GM19351 (cell line): ENCODE measurements at regions not wholly inside any gene's neighbourhood (a gene's known extent, or its start where the extent isn't known, plus 50 kb on each side); places are given as distances from the start of the nearest gene placed in this dataset.
A peak's percentile ranks its signal among the peaks of the same experiment; 100 is the strongest.
"Not testable (repeated sequence)": the region's sequence is repeated elsewhere in the genome, so short reads cannot be mapped to it uniquely, and the experiment has no call there.

Experiments
- ATAC-seq: cut with Tn5 transposase; IDR thresholded peaks from one replicate; pipeline ENCODE4 v1.9.1; 2021; ENCODE audit warnings: mild to moderate bottlenecking, moderate library complexity; ENCODE audit not compliant: unreplicated experiment

DNA sequence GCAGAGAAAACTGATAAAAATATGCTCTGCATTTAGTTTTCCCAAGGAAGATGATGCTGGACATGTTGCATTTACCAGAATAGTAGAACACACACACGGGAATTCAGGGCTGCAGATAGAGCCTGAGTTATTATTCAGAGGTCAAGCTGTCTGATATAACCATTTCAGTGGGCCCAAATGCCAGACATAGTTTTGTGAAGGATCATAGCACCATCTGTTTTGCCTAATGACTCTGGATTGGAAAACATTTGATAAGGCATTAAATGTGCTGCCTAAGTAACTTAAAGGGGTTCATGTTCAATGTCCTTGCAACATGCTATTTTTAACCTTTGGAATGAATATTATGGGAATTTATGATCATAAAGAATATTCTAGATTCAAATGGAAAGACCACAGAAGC lies 666.2 kb downstream of the PRIM2 start:
- not testable (repeated sequence) for ATAC-seq

DNA sequence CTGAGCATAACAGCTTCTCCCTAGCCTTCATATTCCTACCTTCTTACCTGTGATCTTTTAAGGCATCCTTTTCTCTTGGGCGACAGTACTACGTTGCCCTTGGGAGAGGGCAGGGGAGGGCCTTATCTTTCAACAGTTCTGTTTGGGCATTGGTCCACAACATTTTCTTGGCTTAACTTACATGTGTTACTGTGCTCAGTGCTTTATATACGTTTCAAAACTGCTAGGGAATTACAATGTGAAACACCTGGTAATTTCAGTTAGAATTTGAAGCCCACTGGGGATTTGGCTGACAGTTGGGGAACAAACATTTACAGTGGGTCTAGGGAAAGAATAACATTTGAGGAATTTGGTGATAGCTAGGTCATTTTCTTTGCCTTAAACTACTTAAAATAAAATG lies 667.1 kb downstream of the PRIM2 start:
- not testable (repeated sequence) for ATAC-seq

DNA sequence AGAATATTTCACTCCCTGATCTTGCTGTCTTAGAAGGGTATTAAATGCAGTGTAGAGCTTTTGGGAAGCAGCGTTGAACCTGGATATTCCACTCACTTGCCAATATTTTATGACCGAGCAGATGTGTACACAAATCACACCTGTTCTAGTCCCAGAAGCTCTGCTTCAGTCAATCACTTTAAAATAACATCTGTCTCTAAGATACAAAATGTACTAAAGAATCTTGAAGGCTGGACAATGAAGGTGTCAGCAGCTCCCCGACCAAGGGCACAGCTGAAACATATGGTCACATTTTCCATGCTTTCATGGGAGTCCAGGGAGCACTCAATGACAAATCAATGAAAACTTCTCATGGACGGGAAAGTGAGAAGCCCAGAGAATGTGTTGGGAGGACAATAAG lies 668.3 kb downstream of the PRIM2 start:
- ATAC-seq = not testable (repeated sequence)

DNA sequence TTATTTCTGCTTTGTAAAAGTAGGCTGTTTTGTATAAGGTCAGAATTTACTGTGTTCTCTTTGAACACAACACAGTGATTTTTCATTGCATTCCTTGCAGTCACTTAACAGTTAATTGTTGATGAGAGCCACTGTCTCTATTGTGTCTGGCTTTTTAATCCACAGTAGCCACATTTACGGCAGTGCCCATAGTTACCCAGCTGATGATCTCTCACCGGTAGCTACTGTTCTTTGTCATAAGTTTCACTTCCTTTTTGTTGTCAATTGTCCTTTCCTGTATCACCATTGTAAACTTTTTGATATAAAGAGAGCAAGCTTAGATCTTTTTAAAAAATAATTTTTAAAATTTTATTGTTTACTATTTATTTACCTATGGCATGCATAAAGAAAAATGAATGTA lies 669.2 kb downstream of the PRIM2 start:
- ATAC-seq = peak; percentile 100

DNA sequence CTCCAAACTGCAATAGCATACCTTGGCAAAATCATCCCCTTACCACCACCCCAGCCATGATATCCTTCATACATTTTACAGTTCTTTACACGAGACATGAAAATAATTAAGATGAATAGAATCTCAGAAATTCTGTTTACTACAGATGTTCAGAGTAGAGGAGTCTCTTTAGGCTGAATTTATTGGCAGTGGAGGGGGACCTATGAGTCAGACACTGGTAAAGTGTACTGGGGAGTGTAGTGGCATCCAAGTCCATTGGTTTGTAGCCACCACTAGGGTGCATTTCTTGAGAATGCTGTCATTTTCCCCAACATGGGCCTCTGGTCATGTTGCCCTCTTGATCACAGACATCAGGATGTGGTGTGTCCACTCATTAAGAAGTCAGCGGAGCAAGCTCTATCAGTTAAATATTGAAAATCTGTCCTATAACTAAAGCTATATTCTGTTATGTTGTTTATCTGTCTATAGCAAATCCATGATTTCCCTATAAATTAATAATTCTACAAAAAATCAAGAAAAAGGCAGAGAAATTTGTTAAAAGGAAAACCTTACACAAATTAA lies 672.2 kb downstream of the PRIM2 start:
- ATAC-seq = not testable (repeated sequence)

DNA sequence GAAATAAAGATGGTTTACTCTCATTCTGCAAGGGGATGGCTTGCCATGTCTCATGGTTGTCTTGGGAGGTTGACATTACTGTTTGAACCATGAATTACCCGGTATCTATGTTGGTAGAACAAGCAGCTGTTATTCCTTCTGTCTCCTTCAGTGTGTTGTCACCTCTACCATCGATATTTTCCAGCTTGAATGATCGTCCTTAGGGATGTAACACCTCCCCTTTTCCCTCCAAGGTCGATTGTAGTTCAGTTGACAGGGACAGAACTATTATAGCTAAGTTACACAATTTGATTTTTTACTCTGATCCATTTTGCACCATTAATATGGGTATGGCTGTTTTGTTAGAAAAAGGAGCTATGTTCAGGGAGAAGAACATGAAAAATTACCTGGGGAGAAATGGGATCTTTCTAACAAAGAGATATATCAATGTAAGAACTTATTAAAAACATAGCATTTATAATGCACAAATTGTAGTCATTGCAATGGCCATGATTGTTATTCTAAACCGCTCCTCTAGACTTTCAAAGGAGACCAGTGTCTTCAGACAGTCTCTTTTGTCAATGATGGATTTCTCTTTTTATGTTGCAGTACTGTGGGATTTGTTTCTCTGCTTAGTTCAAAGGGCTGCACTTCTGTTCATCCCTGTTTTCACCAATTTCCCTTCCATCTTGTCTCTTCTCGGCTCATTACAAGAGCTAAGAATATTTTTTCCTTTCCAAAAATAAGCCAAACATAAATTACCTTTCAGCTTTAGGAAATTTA lies 681.6 kb downstream of the PRIM2 start:
- not testable (repeated sequence) for ATAC-seq

DNA sequence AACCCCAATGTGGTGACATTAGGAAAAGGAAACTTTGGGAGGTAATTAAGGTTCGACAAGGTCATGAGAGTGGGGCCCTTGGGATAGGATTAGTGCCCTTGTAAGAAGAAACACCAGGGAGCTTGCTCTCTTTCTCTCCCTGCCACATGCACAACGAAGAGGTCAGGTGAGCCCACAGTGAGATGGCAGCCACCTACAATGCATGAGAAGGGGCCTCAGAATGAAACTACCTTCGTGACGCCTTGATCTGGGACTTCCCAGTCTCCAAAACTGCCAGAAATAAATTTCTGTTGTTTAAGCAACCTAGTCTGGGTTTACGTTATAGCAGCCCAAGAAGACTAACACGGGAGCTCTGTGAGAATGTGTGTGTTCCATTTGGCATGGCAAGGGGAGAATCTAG lies 682.8 kb downstream of the PRIM2 start:
- not testable (repeated sequence) for ATAC-seq

DNA sequence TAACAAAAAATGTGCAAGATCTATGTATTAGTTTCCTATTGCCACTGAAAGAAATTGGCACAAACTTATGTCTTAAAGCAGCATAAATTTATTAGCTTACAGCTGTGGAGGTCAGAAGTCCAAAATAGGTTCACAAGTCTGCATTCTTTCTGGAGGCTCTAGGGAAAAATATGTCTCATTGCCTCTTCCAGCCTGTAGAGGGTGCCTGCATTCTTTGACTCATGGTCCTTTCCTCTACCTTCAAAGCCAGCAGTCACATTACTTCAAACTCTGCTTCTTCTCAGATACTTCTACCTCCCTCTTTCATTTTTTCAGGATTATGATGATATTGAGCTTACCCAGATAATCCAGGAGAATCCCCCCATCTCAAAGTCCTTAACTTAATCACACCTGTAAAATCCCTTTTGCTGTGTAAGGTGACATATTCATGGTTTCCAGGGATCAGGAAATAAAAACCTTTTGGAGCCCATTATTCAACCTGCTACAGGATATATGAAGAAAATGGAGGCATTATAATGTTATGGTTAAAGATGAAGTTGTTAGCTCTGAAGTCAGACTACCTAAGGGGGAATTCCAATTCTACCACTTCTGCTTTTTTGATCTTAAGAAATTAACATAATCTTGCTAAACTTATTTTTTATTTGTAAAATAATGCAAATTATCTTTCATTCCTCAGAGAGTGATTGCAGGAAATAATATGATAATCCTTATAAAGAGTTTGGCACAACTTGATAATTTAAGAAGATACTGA lies 686.2 kb downstream of the PRIM2 start:
- not testable (repeated sequence) for ATAC-seq

DNA sequence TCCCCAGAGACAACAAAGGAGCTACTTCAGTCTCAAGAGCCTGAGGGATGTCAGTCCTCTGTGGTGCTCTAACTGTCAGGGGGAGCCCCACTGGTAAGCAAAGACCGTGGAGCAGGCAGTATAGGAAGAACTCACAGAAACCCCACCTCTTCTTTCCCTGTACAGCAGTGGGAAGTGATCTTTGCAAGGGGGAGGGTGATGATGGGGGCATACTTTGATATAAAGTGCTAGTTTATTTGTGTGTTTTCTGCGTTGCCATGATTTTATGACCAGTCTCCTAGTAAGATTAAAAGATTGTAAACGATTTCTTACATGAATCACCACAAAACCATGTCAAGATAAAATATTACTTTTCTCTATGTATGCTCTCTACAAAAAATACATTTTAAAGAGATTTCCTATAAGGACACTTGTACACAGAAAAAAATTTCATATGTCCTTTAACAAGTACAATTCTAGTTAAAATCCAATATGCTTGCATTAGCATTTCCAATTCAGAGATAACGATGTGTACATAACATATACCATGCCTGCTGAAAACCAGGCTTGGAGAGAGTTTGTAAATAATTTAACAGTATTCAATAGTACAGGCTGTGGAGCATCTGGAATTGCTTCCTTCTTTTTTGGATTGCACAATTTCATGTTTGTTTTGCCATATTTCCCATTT lies 690.0 kb downstream of the PRIM2 start:
- not testable (repeated sequence) for ATAC-seq

DNA sequence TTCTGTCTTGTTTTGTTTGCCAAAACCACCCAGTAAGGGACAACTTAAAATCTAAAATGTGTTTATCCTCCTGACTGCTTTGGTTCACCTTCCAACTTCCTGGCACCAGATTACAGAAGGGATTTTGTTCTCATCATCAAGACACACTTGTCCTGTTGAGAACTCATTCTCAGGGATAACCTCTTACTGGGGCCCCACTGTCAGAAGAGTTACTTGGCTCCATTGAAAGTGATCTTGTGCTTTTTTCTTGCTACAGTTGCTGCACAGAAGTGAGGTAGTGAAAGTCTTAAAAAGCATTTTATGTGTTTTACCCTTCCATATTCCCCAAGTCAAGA lies 690.5 kb downstream of the PRIM2 start:
- not testable (repeated sequence) for ATAC-seq

DNA sequence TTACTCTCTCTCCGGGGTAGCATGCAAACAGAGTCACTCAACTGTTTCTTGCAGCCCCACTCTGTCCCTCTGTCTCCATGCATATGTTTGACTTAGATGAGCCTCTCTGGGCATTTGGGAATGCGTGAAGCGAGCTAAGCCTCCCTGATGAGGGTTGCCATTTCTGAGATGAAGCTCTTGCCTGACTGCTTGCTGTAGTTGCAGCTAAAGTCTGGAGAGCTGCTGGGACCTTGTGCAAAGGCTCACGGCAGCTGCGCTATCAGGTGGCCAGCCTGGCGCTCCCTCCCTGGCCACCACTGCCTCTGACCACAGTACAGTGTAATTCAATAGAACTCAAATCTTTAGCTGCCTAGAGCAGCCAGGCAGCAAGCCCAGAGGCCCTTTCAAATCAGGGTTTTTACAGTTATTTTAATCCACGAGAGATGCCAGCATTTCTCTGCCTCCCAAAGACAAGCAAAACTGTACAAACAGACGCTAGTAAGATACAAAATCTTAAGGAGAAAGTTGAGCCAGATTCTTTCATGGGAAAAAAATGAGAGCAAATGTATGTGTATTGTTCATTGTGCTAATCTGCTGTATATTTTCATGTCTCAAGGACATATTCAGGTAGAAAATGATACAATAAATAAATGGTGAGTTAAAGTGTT lies 694.6 kb downstream of the PRIM2 start:
- ATAC-seq = not testable (repeated sequence)

DNA sequence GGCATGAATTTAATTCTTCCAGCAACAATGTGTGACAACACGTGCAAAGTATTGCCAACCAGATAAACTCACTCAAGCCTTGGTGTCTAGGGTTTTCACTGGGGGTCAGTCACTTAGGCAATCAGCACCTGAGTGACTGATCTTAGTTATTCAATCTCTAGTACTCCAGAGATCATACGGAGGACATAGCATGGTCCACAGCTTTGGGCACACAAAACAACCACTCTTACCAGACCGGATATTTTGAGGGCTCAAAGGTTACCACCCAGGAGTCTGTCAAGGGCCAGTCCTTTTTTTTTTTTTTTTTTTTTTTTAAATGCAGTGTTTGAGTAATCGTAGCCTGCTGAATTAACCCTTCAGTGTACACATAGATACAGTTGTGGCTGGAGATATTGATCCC lies 699.2 kb downstream of the PRIM2 start:
- ATAC-seq = not testable (repeated sequence)

DNA sequence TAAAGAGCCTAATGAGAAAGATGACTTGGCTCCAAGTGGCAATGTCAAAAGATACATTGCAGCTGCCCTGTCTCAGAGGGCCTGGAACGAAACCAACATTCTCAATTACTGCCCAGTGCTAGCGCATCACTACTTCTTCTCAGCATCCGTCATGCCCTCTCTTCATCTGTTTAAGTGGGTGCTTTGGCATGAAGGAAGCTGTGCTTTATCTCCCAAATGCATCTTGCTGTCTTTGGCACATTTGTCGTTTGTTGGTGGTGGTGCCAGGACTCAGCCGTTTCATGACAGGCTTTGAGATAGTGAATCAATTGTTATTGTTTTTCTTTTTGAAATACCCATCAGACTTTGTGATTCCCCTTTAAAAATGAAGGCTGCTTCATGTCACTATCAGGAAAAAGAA lies 710.8 kb downstream of the PRIM2 start:
- not testable (repeated sequence) for ATAC-seq

DNA sequence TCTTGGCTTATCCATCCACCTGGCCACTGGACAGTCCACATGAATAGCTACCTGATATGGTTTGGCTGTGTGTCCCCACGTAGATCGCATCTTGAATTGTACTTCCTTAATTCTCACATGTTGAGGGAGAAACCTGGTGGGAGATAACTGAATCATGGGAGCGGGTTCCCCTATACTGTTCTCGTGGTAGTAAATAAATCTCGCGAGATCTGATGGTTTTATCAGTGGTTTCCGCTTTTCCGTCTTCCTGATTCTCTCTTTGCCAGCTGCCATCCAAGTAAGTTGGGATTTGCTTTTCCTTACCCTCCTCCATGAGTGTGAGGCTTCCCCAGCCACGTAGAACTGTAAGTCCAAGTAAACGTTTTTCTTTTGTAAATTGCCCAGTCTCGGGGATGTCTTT lies 720.8 kb downstream of the PRIM2 start:
- ATAC-seq = not testable (repeated sequence)

DNA sequence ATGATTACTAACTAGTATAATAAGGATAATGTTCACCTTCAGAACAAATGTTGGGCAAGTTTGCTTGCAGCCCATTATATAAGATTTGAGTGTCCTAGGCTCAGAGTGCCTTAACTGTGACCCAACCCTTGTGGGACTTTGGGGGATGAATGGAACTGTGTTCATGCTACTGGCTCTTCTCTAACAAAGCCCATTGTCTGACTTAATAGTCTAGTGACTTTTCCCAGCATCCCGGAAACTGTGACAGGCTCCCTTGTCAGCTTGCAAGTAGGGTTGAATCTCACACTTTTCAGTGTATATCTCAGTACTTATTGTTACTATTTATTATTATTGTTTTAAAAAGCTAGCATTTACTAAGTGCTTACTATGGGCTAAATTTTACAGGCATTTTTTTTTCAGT lies 729.2 kb downstream of the PRIM2 start:
- not testable (repeated sequence) for ATAC-seq

DNA sequence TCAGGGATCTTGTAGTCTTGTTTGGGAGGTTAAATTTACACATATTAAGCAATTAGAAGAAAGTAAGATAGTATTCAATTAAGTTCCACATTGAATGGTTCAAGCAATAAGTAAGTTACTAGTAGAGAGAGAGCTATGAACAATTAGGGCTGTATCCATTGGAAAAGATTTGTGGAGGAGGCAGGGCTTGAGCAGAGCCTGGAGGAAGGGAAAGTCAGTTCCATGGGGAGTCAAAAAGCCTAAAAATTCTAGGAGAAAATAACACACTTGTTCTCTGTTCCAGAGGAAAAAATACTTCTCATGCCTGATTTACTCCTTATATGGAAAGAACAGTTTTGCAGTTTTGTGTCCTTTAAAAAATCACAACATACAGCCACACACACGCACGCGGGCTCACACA lies 730.0 kb downstream of the PRIM2 start:
- ATAC-seq = not testable (repeated sequence)

DNA sequence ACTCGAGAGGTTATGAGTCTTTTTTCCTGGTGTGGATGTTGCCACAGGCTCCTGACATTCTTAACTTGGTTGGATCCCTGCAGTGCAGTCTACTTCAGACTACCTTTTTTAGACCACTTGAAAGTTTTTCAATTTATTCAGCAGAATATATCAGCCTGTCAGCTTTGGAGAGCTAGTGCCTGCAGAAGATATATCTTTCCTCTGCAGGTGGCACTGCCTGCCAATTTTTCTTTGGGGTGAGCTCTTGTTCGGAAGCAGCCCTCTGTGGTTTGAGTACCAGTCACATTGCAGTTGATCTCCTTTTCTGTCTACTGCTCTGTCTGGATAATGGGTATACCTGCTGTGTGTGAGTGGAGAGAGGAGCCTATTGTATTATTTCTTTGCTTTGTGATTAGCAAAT lies 730.4 kb downstream of the PRIM2 start:
- ATAC-seq = not testable (repeated sequence)

DNA sequence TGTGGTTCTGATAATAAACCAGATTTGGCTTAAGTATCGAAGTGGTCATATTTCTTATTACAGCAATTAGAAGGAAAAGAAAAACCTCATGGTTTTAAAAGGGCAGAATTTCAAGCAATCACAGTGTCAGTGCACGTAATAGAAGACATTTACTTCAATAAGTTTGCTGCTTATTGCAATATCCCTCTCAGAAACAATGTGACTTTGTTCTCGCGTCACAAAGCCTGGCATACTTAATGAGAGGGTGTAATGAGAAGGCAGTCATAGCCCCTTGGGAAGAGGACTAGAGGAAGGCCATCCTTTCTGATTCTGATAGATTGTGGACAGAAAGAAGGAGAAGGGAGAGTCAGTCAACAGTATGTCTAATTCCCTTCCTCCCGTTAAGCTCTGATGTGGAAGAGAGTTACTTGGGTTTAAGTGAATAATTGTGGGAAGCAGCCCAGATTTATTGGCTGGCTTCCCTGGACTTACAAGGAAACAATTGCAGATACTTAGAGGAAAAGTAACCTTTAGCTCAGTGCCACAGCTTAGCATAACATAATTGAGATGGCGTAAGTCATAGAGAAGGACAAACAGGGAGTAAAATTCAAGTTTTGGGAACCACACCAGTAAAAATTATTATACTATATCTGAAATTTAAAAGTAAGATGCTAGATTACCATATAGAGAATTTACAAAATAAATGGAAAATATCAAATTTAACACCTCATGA lies 738.2 kb downstream of the PRIM2 start:
- ATAC-seq = not testable (repeated sequence)

DNA sequence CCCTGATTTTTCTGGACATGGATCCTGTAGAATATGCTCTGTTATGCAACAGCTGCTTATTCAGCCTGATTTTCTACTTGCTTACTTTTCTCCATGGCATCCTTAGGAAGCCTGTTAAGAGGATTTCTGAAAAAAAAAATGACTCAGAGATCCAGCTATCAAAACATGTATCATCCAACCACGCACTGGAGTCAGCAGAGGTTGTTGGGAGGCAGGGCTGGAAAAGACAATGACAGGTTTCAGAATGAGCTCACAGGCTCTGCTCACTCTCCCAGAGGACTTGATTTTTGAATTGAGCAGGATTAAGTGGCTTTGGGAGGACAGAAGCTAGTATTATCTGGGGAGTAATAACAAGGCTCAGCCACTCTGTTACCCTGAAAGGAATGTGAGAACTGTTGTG lies 742.3 kb downstream of the PRIM2 start:
- ATAC-seq = not testable (repeated sequence)

DNA sequence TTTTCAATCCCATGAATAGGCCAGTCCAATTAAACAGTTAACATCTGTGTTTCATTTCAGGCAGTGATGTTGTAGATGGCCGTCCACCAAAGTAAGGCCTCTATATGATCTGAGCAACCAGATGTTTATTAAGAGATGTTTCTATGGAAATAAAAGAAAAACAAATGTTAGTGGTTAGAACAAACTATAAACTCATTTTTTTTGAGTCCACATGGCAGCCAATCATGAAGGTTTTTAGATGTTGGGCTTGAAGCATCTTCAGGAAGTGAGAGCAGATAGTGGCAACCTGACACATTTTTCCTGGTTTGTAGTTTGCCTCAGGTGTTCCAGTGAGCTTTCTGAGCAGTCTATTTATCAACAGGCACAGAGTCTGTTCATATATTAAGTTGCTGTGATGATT lies 746.1 kb downstream of the PRIM2 start:
- not testable (repeated sequence) for ATAC-seq
